DOHH2 (cell line): ENCODE measurements at regions not wholly inside any gene's neighbourhood (a gene's known extent, or its start where the extent isn't known, plus 50 kb on each side); places are given as distances from the start of the nearest gene placed in this dataset.

Experiments
- H3F3A ChIP-seq: fragments of 200-600 bp; sonication (generic), shearing (Covaris generic); 2 replicates; pipeline ENCODE4 v1.6.0; 2016; ENCODE audit warnings: antibody characterized with exemption, mild to moderate bottlenecking; ENCODE audit not compliant: control insufficient read depth, insufficient read depth
- H3K27ac ChIP-seq: fragments of 200-600 bp; sonication (generic); 2 replicates; pipeline ENCODE4 v1.5.1; 2014; ENCODE audit warnings: low read depth, mild to moderate bottlenecking, low read length, moderate library complexity
- H3K27me3 ChIP-seq: fragments of 200-600 bp; sonication (generic); 2 replicates; pipeline ENCODE4 v1.6.1; 2014; ENCODE audit warnings: mild to moderate bottlenecking, low read length, mixed read lengths; ENCODE audit not compliant: control insufficient read depth
- H3K36me3 ChIP-seq: fragments of 200-600 bp; sonication (generic); 2 replicates; pipeline ENCODE4 v1.6.1; 2014; ENCODE audit warnings: mild to moderate bottlenecking, low read length, moderate library complexity, mixed read lengths; ENCODE audit not compliant: control insufficient read depth
- H3K4me1 ChIP-seq: fragments of 200-600 bp; sonication (generic); 2 replicates; pipeline ENCODE4 v1.6.1; 2014; ENCODE audit warnings: mild to moderate bottlenecking, low read length, mixed read lengths; ENCODE audit not compliant: control insufficient read depth
- H3K4me2 ChIP-seq: fragments of 200-600 bp; sonication (generic); 2 replicates; pipeline ENCODE4 v1.6.0; 2014; ENCODE audit warnings: mild to moderate bottlenecking, low read length, moderate library complexity
- H3K4me3 ChIP-seq: fragments of 200-600 bp; sonication (generic); 2 replicates; pipeline ENCODE4 v1.5.1; 2014; ENCODE audit warnings: mild to moderate bottlenecking, low read length, mixed read lengths
- H3K79me2 ChIP-seq: fragments of 200-600 bp; sonication (generic); 2 replicates; pipeline ENCODE4 v1.6.1; 2014; ENCODE audit warnings: mild to moderate bottlenecking, low read length, mixed read lengths; ENCODE audit not compliant: control insufficient read depth
- H3K9me2 ChIP-seq: fragments of 200-600 bp; sonication (generic); replicated peaks from 2 replicates; pipeline ENCODE4 v1.6.1; 2014; ENCODE audit warnings: mild to moderate bottlenecking, low read length, mixed read lengths; ENCODE audit not compliant: control insufficient read depth
- H3K9me3 ChIP-seq: fragments of 200-600 bp; sonication (generic); 2 replicates; pipeline ENCODE4 v1.6.1; 2014; ENCODE audit warnings: antibody characterized with exemption, low read length, mixed read lengths; ENCODE audit not compliant: control insufficient read depth, insufficient read depth
- H4K20me1 ChIP-seq: fragments of 200-600 bp; sonication (generic); 2 replicates; pipeline ENCODE4 v1.6.0; 2014; ENCODE audit warnings: low read depth, mild to moderate bottlenecking, antibody characterized with exemption, low read length, moderate library complexity; ENCODE audit not compliant: control insufficient read depth, insufficient read depth
- CTCF ChIP-seq: fragments of 200-600 bp; sonication (generic); IDR thresholded peaks from one replicate; pipeline ENCODE4 v1.5.1; 2014; ENCODE audit warnings: antibody characterized with exemption, mild to moderate bottlenecking, low read depth, low read length; ENCODE audit not compliant: poor library complexity, severe bottlenecking
- EZH2phosphoT487 ChIP-seq: fragments of 200-600 bp; sonication (generic); IDR thresholded peaks from 2 replicates; pipeline ENCODE4 v1.6.1; 2017; ENCODE audit warnings: borderline replicate concordance, mild to moderate bottlenecking, antibody characterized with exemption, low read length, moderate library complexity, mixed read lengths

DNA sequence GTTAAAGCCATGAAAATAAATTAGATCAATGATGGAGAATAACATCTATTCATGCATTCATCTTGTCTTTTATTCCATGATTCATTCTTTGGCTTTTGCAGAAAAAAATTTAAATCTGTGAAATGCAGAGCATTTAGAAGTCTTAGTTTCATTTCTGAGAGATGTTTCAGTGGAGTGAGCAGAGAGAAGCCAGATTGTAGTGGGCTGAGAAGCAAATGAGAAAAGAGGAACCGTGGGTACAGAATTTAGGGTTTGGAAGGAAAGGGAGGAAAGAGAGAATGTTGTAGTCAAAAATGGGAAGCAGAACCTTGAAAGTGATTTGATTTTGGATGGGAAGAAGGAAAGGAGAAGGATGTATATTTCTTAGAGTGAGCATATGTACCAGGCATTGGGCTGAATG is 260.3 kb upstream of the MAN1A1 start:
- Histone ChIP-seq H3K36me3 (no peaks in the 10 kb centered on the region), H3K27ac (no peak overlapping the region), H3K9me3 (no peaks in the 10 kb centered on the region), H3K4me2 (no peak overlapping the region), H3K79me2 (no peaks in the 10 kb centered on the region), H4K20me1 (no peaks in the 10 kb centered on the region), H3K4me1 (no peaks in the 10 kb centered on the region), H3K27me3 (no peaks in the 10 kb centered on the region), H3K4me3 (no peak overlapping the region), H3F3A (no peaks in the 10 kb centered on the region), H3K9me2 (no peaks in the 10 kb centered on the region)
- no peak for TF ChIP-seq CTCF
- no peak for TF ChIP-seq EZH2phosphoT487

DNA sequence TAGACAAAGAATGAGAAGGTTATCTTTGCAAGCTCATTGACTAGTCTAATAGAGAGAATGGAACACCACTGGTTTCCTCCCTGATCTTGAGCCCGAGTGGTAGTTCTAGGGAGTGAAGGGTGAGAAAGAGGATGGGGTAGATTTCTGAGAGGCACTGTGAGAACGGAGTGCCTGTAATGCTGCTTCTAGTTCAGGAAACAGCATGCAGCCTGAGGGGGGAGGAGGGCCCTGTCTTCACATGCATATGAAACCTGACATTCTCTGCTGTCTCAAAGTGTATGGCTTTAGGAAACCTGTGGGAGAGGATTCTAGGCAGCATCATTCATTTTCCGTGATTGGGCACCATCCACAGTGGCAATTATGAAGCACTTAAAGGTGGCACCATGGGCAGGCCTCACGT is 259.4 kb upstream of the MAN1A1 start:
- Histone ChIP-seq H3K4me2 (no peak overlapping the region), H3K27ac (no peak overlapping the region), H3F3A (no peaks in the 10 kb centered on the region), H3K36me3 (no peaks in the 10 kb centered on the region), H3K4me1 (no peaks in the 10 kb centered on the region), H3K4me3 (no peak overlapping the region), H3K27me3 (no peaks in the 10 kb centered on the region), H3K9me3 (no peaks in the 10 kb centered on the region), H3K79me2 (no peaks in the 10 kb centered on the region), H3K9me2 (no peaks in the 10 kb centered on the region), H4K20me1 (no peaks in the 10 kb centered on the region)
- TF ChIP-seq CTCF (no peak), EZH2phosphoT487 (no peak)

DNA sequence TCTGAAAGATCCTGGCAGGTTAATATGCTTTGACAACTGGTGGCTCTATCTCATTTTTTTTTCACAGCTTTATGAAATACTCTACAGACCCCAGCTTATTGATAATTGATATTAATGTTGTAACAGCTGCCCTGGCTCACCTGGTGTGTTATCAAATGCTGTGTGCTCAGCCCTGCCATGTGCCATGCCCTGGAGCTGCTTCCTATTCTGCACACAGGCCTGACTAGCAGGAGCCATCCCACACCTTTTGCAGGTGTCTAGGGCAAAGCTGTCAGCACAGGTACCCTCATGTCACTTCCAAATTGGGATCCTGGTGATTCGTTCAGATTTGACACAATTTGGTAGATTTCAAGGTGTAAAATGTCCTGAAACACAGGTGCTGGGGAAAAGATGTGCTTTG is 254.6 kb upstream of the MAN1A1 start:
- no peaks in the 10 kb centered on the region for H3K9me2 ChIP-seq
- no peaks in the 10 kb centered on the region for H3K79me2 ChIP-seq
- H3K27ac ChIP-seq: no peak overlapping the region
- no peaks in the 10 kb centered on the region for H3K36me3 ChIP-seq
- H3K4me2 ChIP-seq: no peak overlapping the region
- H3K4me1 ChIP-seq: no peaks in the 10 kb centered on the region
- no peak overlapping the region for H3K4me3 ChIP-seq
- no peaks in the 10 kb centered on the region for H3K9me3 ChIP-seq
- H3K27me3 ChIP-seq: no peaks in the 10 kb centered on the region
- no peaks in the 10 kb centered on the region for H3F3A ChIP-seq
- H4K20me1 ChIP-seq: no peaks in the 10 kb centered on the region
- no peak for TF ChIP-seq EZH2phosphoT487
- no peak for TF ChIP-seq CTCF

DNA sequence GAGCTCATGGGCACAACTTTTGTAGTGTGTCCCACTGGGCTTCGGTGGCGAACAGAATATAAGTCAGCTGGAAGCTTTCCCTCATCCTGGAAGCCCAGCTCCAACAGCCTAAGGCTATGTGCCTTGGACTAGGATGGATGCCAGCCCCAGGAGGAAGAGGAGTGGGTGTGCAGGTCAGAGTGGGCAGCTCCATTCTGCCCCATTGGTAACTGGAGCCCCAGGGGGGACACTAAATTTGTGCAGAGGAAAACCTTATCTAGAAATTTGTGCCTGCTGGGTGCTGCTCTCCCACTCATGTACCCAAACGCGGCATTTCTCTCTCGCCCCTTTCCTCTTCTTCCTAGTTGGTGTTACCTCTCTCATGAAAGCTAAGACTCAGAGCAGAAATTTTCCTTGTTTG is 253.9 kb upstream of the MAN1A1 start:
- no peak overlapping the region for H3K4me3 ChIP-seq
- no peaks in the 10 kb centered on the region for H4K20me1 ChIP-seq
- no peaks in the 10 kb centered on the region for H3F3A ChIP-seq
- H3K27ac ChIP-seq: no peak overlapping the region
- no peaks in the 10 kb centered on the region for H3K9me3 ChIP-seq
- H3K4me2 ChIP-seq: no peak overlapping the region
- H3K9me2 ChIP-seq: no peaks in the 10 kb centered on the region
- H3K79me2 ChIP-seq: no peaks in the 10 kb centered on the region
- no peaks in the 10 kb centered on the region for H3K27me3 ChIP-seq
- H3K36me3 ChIP-seq: no peaks in the 10 kb centered on the region
- TF ChIP-seq CTCF: no peak
- no peak for TF ChIP-seq EZH2phosphoT487
- no peaks in the 10 kb centered on the region for H3K4me1 ChIP-seq
